ENCODE measurements at regions not wholly inside any gene's neighbourhood (a gene's known extent, or its start where the extent isn't known, plus 50 kb on each side); places are given as distances from the start of the nearest gene placed in this dataset.

- no peak for TF ChIP-seq CTCF (IDR thresholded peaks at IDR 0.05)
- TF ChIP-seq POLR2AphosphoS5 (IDR thresholded peaks at IDR 0.05; ENCODE audit: low read depth, low read length): no peak
- no peak for TF ChIP-seq TCF7L2 (IDR thresholded peaks at IDR 0.05; ENCODE audit: low read depth, low read length)
- TF ChIP-seq REST (IDR thresholded peaks at IDR 0.05; ENCODE audit: insufficient read depth in 1 of 2, low read depth in 2 of 2, low read length in 1 of 2): no peak
- TF ChIP-seq SIN3A (IDR thresholded peaks at IDR 0.05; ENCODE audit: borderline replicate concordance, insufficient read depth, low read depth, low read length): no peak
Observed at GRCh38 chr5:26430323-26430722, 608.1 kb downstream of the CDH9 start.
